ENCODE measurements at regions not wholly inside any gene's neighbourhood (a gene's known extent, or its start where the extent isn't known, plus 50 kb on each side); places are given as distances from the start of the nearest gene placed in this dataset.

- TF ChIP-seq CTCF (conservative IDR thresholded peaks at IDR 0.05 in 1 of 2, IDR thresholded peaks at IDR 0.05 in 1 of 2; ENCODE audit: low read depth in 1 of 2, low read length in 2 of 2) (no peak), EZH2 (IDR thresholded peaks at IDR 0.05; ENCODE audit: low read length, missing control alignments) (no peak)
Measured at GRCh38 chr3:153284282-153284938, 122.4 kb downstream of the RAP2B start.

All from fibroblast of lung (primary cell).